ENCODE measurements at regions not wholly inside any gene's neighbourhood (a gene's known extent, or its start where the extent isn't known, plus 50 kb on each side); places are given as distances from the start of the nearest gene placed in this dataset.
A peak's percentile ranks its signal among the peaks of the same experiment; 100 is the strongest.
"Not testable (repeated sequence)": the region's sequence is repeated elsewhere in the genome, so short reads cannot be mapped to it uniquely, and the experiment has no call there.

DNA sequence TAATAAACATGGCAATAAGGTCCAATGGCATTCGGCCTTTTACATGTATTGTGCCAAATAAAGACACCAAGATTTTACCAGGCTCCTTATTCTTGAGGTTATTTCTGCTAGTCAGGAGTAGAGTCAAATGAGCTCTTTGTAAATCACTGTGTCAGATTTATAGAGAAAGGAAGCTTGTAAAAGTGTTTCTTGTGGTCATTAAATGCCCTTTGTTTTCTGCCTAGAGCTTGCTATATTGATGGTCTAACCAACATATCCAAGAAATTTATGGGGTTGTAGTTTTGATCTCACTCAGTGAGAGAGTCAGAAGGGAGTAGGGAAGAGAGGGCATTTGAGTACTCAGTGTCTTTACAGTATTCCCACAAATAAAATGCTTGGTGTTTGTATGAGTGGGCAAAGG, 86.2 kb upstream of the FRMPD4 start:
- DNase-seq (ENCODE audit: low spot score) (no peak), FAIRE-seq (no peak)

DNA sequence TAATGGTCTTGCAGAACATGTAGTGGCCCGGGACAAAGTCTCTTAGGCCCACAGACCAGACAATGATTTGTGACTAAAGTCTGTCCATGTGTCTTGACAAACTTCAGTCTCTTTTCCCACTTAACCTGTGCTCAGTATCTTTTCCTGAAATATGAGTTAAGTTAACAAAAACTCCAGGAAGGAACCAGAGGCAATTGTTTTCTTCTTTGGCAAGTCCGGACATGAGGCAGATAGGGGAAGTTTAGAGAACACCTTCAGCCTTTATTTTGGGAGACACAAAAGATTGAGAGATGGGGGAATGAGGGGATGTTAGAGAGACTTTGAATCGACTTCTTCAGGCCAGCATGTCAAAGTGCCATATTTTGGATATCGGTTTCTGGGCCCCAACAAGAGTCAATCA, 80.2 kb upstream of the FRMPD4 start:
- no peak for DNase-seq (ENCODE audit: low spot score)
- FAIRE-seq = no peak

DNA sequence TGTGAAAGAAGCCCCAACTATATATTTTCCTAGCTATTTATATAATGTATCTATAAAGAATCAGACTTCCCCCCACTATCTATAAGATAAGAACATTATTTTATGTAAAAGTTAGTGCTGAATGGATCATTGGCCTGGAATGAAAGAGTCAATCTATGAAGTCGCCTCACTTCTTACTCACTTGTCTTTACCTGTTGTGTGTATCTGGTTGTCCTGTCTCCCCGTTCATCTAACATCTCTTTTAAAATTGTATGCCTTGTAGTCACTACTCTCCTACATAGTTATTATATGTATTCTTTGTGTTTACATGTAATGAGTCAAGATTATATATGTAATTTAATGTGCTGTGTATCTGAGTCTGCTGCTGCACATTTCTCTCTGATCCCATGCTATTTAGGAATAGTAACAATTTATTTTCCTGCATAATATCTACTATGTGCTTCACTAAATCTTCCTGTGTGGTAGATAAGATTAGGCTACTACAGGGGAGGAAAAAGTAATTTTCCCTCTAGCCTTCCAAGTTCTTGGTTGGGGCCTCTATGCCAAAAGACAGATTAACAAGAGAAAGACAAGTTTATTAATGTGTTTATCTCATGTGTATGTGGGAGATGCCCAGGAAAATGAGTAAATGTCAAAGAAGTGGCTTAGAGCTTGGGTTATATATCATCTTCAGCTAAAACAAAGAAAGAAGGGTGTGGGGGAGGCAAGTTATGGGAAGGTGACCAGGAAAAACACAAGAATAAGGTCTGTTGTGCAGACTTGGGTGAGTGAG, 77.6 kb upstream of the FRMPD4 start:
- DNase-seq (ENCODE audit: low spot score) = no peak
- no peak for FAIRE-seq

DNA sequence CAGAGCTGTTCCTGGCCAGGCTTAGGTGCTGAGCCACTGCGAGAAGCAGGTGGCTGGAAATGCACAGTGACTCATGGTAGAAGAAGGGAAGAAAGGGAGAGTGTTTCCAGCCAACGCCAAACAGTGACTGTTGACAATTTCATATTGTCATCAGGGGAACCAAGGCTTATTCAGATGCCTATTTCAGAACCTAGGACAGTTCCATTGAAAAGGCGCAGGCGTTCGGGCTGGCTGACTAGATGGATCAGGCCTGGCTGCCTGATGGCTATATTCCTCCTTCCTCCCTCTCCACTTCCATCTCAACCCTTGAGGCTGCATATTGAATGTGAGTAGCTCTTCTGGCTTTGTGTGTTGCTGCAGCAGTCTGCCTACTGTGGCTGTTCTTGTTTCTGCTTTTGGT, 73.0 kb upstream of the FRMPD4 start:
- FAIRE-seq (no peak), DNase-seq (ENCODE audit: low spot score) (no peak)

DNA sequence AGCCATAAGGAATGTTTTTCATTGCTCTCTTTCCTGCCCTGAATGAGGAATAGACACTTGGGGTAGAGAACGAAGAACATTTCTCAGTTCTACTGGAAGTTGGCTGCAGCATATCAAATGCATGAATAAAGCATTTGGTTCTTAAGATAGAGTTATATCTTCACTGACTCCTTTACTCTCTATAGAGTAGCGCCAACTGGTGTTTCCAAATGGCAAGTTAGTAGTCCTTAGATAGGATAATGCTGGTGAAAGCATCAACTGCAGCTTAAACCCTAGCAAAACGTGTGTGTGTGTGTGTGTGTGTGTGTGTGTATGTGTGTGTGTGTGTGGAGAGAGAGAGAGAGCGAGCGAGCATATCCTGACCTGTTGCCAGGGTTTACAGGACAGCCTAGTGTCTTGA, 62.2 kb upstream of the FRMPD4 start:
- FAIRE-seq = no peak

DNA sequence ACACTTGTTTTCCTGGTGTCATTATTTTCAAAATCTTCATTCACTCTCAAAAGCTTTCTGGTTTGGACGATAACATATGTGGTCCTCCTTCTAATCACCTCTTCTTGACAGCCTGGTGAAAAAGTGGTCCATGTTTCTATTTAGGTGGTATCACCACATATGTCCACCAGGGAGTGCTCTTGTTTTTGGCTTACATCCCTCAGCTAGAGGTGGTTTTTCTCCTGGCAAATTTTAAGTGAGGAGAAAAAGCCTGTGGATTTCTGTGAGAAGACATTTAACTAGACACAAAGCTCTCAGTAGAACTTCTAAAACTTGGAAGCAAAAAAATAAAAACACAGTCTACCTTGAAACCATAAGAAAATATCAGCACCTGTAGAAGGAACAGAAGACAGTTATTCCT, 58.0 kb upstream of the FRMPD4 start:
- DNase-seq (ENCODE audit: low spot score) = peak; percentile 11

More for the DNA sequence above, 62.2 kb upstream of the FRMPD4 start:
- no peak for DNase-seq (ENCODE audit: low spot score)

DNA sequence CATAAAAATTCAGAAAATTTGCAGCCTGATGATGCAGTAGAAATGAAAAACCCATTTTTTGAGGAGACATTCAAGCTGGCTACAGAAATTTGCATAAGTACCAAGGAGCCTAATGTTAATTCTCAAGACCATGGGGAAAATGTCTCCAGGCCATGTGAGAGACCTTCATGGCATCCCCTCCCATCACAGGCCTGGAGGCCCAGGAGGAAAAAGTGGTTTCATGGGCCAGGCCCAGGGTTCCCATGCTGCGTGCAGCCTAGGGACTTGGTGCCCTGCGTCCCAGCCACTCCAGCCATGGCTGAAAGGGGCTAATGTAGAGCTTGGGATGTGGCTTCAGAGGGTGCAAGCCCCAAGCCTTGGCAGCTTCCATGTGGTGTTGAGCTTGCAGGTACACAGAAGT, 55.3 kb upstream of the FRMPD4 start:
- DNase-seq (ENCODE audit: low spot score); FAIRE-seq: not testable (repeated sequence)

More for the DNA sequence above, 58.0 kb upstream of the FRMPD4 start:
- FAIRE-seq = no peak
